ENCODE measurements at regions not wholly inside any gene's neighbourhood (a gene's known extent, or its start where the extent isn't known, plus 50 kb on each side); places are given as distances from the start of the nearest gene placed in this dataset.

- no peak for TF ChIP-seq TP53 (CRISPR knock-in tag; IDR thresholded peaks at IDR 0.05)
- no peak for TF ChIP-seq CBX8 (IDR thresholded peaks at IDR 0.05)
- no peak for TF ChIP-seq FOSB (CRISPR knock-in tag; IDR thresholded peaks at IDR 0.05)
- no peak for TF ChIP-seq REST (IDR thresholded peaks at IDR 0.05)
- TF ChIP-seq PBX3 (IDR thresholded peaks at IDR 0.05) = no peak
- TF ChIP-seq HOXB13 (CRISPR knock-in tag; IDR thresholded peaks at IDR 0.05; ENCODE audit: low read depth) = no peak
- no peak for TF ChIP-seq MAFK (IDR thresholded peaks at IDR 0.05; ENCODE audit: partially characterized antibody)
- ChIA-PET CTCF (no interaction called here), POLR2A (no interaction called here)
- Histone ChIP-seq H3K27ac (no peak overlapping the region), H3K4me1 (no peaks in the 10 kb centered on the region), H3K4me3 (no peak overlapping the region), H3K4me2 (no peak overlapping the region), H3K9me3 (peaks cover 8% of the 10 kb centered on the region)
- FAIRE-seq (no peak), ATAC-seq (no peak), DNase-seq (ENCODE audit: low read depth in 1 of 2, low spot score in 1 of 2) (no peak)
- 5% methylated on average over 2 of the region's 2 CpGs for WGBS (ENCODE audit: missing lambda C conversion rate)
Measured at GRCh38 chr20:56195946-56196345, 52.6 kb upstream of the MC3R start.

Measured in A549 (cell line).